ENCODE measurements at regions not wholly inside any gene's neighbourhood (a gene's known extent, or its start where the extent isn't known, plus 50 kb on each side); places are given as distances from the start of the nearest gene placed in this dataset.

- intact Hi-C loops (cut with micrococcal nuclease; ENCODE audit: unreplicated experiment): no loop called here
Measured at GRCh38 chr14:42391146-42391834, 784.6 kb downstream of the LRFN5 start.

GRCh38 chr14:42378880-42379279 is 772.2 kb downstream of the LRFN5 start:
- no TSS peak for BruUV-seq (replicated peaks)
- H3K27ac ChIP-seq (ENCODE audit: low read depth, low read length, poor library complexity, severe bottlenecking): no peak overlapping the region
- H3K4me1 ChIP-seq (ENCODE audit: insufficient read depth, low read length, poor library complexity, severe bottlenecking): no peaks in the 10 kb centered on the region
- TF ChIP-seq CTCF (conservative IDR thresholded peaks at IDR 0.05; ENCODE audit: low read depth, low read length) (no peak), EZH2 (IDR thresholded peaks at IDR 0.05; ENCODE audit: borderline replicate concordance, low read depth, low read length, poor library complexity, severe bottlenecking) (no peak)
- POLR2A ChIA-PET (ENCODE audit: low non-redundant PET): no interaction called here
- CTCF ChIA-PET: no interaction called here
- H3K36me3 ChIP-seq (ENCODE audit: insufficient read depth, low read length, poor library complexity, severe bottlenecking): no peaks in the 10 kb centered on the region
- H3K9me3 ChIP-seq (ENCODE audit: low read depth, low read length, poor library complexity, severe bottlenecking): no peaks in the 10 kb centered on the region
- H3K4me3 ChIP-seq (ENCODE audit: low read depth, low read length, poor library complexity, severe bottlenecking): no peak overlapping the region
- intact Hi-C loops (cut with micrococcal nuclease; ENCODE audit: unreplicated experiment): no loop called here
- DNase-seq (ENCODE audit: low spot score): no peak
- H3K27me3 ChIP-seq (replicated peaks; ENCODE audit: insufficient read depth, low read depth, low read length, poor library complexity): no peaks in the 10 kb centered on the region

More at GRCh38 chr14:42391146-42391834, 784.6 kb downstream of the LRFN5 start:
- Histone ChIP-seq H3K9me3 (ENCODE audit: low read depth, low read length, poor library complexity, severe bottlenecking) (no peaks in the 10 kb centered on the region), H3K27ac (ENCODE audit: low read depth, low read length, poor library complexity, severe bottlenecking) (no peak overlapping the region), H3K36me3 (ENCODE audit: insufficient read depth, low read length, poor library complexity, severe bottlenecking) (no peaks in the 10 kb centered on the region), H3K4me3 (ENCODE audit: low read depth, low read length, poor library complexity, severe bottlenecking) (no peak overlapping the region), H3K27me3 (replicated peaks; ENCODE audit: insufficient read depth, low read depth, low read length, poor library complexity) (no peaks in the 10 kb centered on the region), H3K4me1 (ENCODE audit: insufficient read depth, low read length, poor library complexity, severe bottlenecking) (peaks cover 5% of the 10 kb centered on the region)
- ChIA-PET POLR2A (ENCODE audit: low non-redundant PET) (interaction anchor here (0.6 kb wide), 1 partner anchor 38 kb away, joined by 3 read pairs; no protein-coding TSS in a partner anchor), CTCF (no interaction called here)
- no TSS peak for BruUV-seq (replicated peaks)
- DNase-seq (ENCODE audit: low spot score): peak; percentile 3
- TF ChIP-seq EZH2 (IDR thresholded peaks at IDR 0.05; ENCODE audit: borderline replicate concordance, low read depth, low read length, poor library complexity, severe bottlenecking) (no peak), CTCF (conservative IDR thresholded peaks at IDR 0.05; ENCODE audit: low read depth, low read length) (no peak)

GRCh38 chr14:42378274-42378673 is 771.6 kb downstream of the LRFN5 start:
- CTCF ChIA-PET: no interaction called here

More at GRCh38 chr14:42378274-42378673, 771.6 kb downstream of the LRFN5 start:
- H3K4me1 ChIP-seq (ENCODE audit: insufficient read depth, low read length, poor library complexity, severe bottlenecking): no peaks in the 10 kb centered on the region
- no TSS peak for BruUV-seq (replicated peaks)
- H3K9me3 ChIP-seq (ENCODE audit: low read depth, low read length, poor library complexity, severe bottlenecking): no peaks in the 10 kb centered on the region
- POLR2A ChIA-PET (ENCODE audit: low non-redundant PET): no interaction called here
- no peak overlapping the region for H3K27ac ChIP-seq (ENCODE audit: low read depth, low read length, poor library complexity, severe bottlenecking)
- H3K36me3 ChIP-seq (ENCODE audit: insufficient read depth, low read length, poor library complexity, severe bottlenecking): no peaks in the 10 kb centered on the region
- intact Hi-C loops (cut with micrococcal nuclease; ENCODE audit: unreplicated experiment): no loop called here
- TF ChIP-seq EZH2 (IDR thresholded peaks at IDR 0.05; ENCODE audit: borderline replicate concordance, low read depth, low read length, poor library complexity, severe bottlenecking): no peak
- TF ChIP-seq CTCF (conservative IDR thresholded peaks at IDR 0.05; ENCODE audit: low read depth, low read length): no peak
- DNase-seq (ENCODE audit: low spot score): no peak
- H3K27me3 ChIP-seq (replicated peaks; ENCODE audit: insufficient read depth, low read depth, low read length, poor library complexity): no peaks in the 10 kb centered on the region
- H3K4me3 ChIP-seq (ENCODE audit: low read depth, low read length, poor library complexity, severe bottlenecking): no peak overlapping the region
